Lung (tissue), 11 donors: ENCODE measurements at regions not wholly inside any gene's neighbourhood (a gene's known extent, or its start where the extent isn't known, plus 50 kb on each side); places are given as distances from the start of the nearest gene placed in this dataset.

Experiments used
- ATAC-seq: fragments of 200-7000 bp; cut with Tn5 transposase; one replicate; pipeline ENCODE4 v1.9.1; 2020; ENCODE audit warnings: moderate number of reproducible peaks; ENCODE audit not compliant: insufficient read depth, low FRiP score
- DNase-seq, 3 donors: peaks; one replicate each; pipeline ENCODE4 v3.0.0-alpha.2; 2013 to 2017
- H3K27ac ChIP-seq, 2 donors: one replicate each; pipeline ENCODE4 v1.5.1; 2013; ENCODE audit warnings: mild to moderate bottlenecking in 2 of 2, moderate library complexity in 2 of 2, control low read depth in 1 of 2, inconsistent platforms in 1 of 2, low read depth in 1 of 2, low read length in 1 of 2
- H3K27me3 ChIP-seq, 3 donors: one replicate each; pipeline ENCODE4 v1.5.1; 2013; ENCODE audit warnings: low read length in 2 of 3; ENCODE audit not compliant: control insufficient read depth in 3 of 3, insufficient read depth in 3 of 3
- H3K36me3 ChIP-seq, 4 donors: one replicate each; pipeline ENCODE4 v1.5.1; 2013; ENCODE audit warnings: low read length in 4 of 4, mild to moderate bottlenecking in 1 of 4, moderate library complexity in 1 of 4; ENCODE audit not compliant: control insufficient read depth in 4 of 4, insufficient read depth in 4 of 4
- H3K4me1 ChIP-seq, 5 donors: one replicate each; pipeline ENCODE4 v1.5.1; 2013; ENCODE audit warnings: low read length in 5 of 5, mild to moderate bottlenecking in 2 of 5, moderate library complexity in 1 of 5; ENCODE audit not compliant: control insufficient read depth in 5 of 5, insufficient read depth in 5 of 5
- H3K4me3 ChIP-seq: one replicate; pipeline ENCODE4 v1.5.1; 2013; ENCODE audit warnings: mild to moderate bottlenecking, control low read depth, moderate library complexity
- H3K9ac ChIP-seq, 2 donors: one replicate each; pipeline ENCODE4 v1.5.1; 2013; ENCODE audit warnings: low read length in 2 of 2, control low read depth in 1 of 2; ENCODE audit not compliant: insufficient read depth in 1 of 2
- H3K9me3 ChIP-seq, 4 donors: one replicate each; pipeline ENCODE4 v1.5.1; 2013; ENCODE audit warnings: low read length in 3 of 4, mild to moderate bottlenecking in 1 of 4, moderate library complexity in 1 of 4; ENCODE audit not compliant: control insufficient read depth in 4 of 4, insufficient read depth in 3 of 4
- CTCF ChIP-seq: IDR thresholded peaks from 2 replicates; pipeline ENCODE4 v1.5.1; 2012; ENCODE audit warnings: mild to moderate bottlenecking; ENCODE audit errors: control extremely low read depth, extremely low read depth
- WGBS, 2 donors: extraction: QIAGEN DNeasy Blood & Tissue Kit; methylation state at CpG; one replicate each; pipeline ENCODE4 v1.1.7; 2013; 5-methylcytosine and 5-hydroxymethylcytosine counted together
- donor health status: control.
- donor health status: control.
- donor health status: Bipolar disorder and iron deficiency.
- donor health status: healthy.
- donor health status: DM: yes; HTN: yes; CAD: no.

- Histone ChIP-seq H3K9ac (no peak overlapping the region), H3K4me1 (no peaks in the 10 kb centered on the region), H3K9me3 (no peaks in the 10 kb centered on the region), H3K27ac (no peak overlapping the region), H3K4me3 (no peak overlapping the region), H3K36me3 (no peaks in the 10 kb centered on the region), H3K27me3 (no peaks in the 10 kb centered on the region)
- no peak for ATAC-seq
- no peak for TF ChIP-seq CTCF
- WGBS, 2 donors: 40 to 78% methylated on average over 2 of the region's 2 CpGs
- no peak for DNase-seq
Observed at GRCh38 chr10:88104223-88104622, 240.8 kb downstream of the PTEN start.

- Histone ChIP-seq H3K36me3 (no peaks in the 10 kb centered on the region), H3K27me3 (no peaks in the 10 kb centered on the region), H3K9ac (no peak overlapping the region), H3K9me3 (no peaks in the 10 kb centered on the region), H3K4me3 (no peak overlapping the region), H3K27ac (no peak overlapping the region), H3K4me1 (no peaks in the 10 kb centered on the region)
- no peak for DNase-seq
- ATAC-seq: no peak
- no peak for TF ChIP-seq CTCF
- WGBS, 2 donors: 40 to 80% methylated on average over 2 of the region's 2 CpGs
Observed at GRCh38 chr10:88106366-88106765, 242.9 kb downstream of the PTEN start.

- no peak for TF ChIP-seq CTCF
- Histone ChIP-seq H3K36me3 (no peaks in the 10 kb centered on the region), H3K9me3 (no peaks in the 10 kb centered on the region), H3K27ac (no peak overlapping the region), H3K4me3 (no peak overlapping the region), H3K27me3 (no peaks in the 10 kb centered on the region), H3K9ac (no peak overlapping the region), H3K4me1 (no peaks in the 10 kb centered on the region)
- WGBS, 2 donors: 91% methylated on average over 4 of the region's 4 CpGs
- ATAC-seq: no peak
- DNase-seq: no peak
Observed at GRCh38 chr10:88107296-88108097, 244.1 kb downstream of the PTEN start.
